NOMO-1 (cell line): ENCODE measurements at regions not wholly inside any gene's neighbourhood (a gene's known extent, or its start where the extent isn't known, plus 50 kb on each side); places are given as distances from the start of the nearest gene placed in this dataset.
"Not testable (repeated sequence)": the region's sequence is repeated elsewhere in the genome, so short reads cannot be mapped to it uniquely, and the experiment has no call there.

Experiments used
- DNase-seq, 2 experiments: peaks; one replicate each; lab custom pipeline; 2025; ENCODE audit not compliant: unreplicated experiment in 2 of 2; lab: John Stamatoyannopoulos, UW

DNA sequence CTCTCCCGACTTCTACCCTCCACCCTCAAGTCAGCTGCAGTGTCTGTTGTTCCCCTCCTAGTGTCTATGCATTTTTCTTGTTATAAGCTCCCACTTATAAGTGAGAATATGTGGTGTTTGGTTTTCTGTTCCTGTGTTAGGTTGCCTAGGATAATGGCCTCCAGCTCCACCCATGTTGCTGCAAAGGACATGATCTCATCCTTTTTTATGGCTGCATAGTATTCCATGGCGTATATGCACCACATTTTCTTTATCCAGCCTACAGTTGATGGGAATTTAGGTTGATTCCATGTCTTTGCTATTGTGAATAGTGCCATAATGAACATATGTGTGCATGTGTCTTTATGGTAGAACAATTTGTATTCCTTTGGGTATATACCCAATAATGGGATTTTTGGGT lies 80.7 kb downstream of the SPTSSA start:
- not testable (repeated sequence) for DNase-seq

DNA sequence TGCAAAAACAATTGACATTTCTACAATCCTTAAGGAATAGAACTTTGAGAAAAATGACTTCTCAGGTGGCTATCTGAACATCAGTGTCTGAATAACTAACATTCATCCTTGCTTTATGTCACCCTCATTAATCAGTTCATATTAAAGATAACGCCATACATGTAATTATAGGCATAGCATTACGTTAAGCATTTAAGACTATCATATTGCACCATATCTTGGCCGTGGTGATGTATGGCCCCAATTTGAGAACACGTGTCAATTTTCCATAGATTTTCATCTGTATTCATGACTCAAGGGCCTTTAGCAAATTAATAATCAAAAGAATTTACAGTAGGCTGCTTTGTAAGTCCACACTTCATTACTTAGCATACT lies 81.6 kb downstream of the SPTSSA start:
- DNase-seq: no peak

DNA sequence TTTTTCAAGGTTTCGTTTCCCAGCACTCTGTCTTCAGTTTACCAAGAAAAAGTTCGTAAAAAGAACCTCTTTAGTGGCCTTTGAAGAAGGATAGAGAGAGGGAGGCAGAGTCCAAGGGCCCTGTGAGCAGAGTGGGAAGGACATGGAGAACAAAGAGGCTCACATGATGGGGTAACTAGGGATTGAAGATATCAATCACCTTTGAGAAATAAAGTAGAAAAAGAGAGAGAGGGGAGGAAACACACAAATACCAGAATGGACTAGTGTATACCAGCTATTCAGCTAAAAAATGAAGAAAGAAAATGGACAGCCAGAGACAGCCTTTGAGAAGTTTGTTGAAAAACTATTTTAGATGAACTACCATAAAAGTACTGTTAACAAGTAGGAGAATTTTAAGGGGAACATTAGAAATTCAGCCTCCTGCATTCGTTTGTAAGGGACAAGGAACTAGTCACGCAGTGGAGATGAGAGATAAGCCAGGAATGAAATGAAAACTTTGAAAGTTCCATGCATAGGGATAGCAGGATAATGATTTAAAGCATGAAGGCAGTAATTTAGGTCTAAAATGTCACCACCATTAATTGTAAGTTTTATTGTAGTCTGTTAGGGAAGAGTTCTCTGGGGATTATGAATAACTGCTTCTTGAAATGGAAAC lies 82.1 kb downstream of the SPTSSA start:
- no peak for DNase-seq

DNA sequence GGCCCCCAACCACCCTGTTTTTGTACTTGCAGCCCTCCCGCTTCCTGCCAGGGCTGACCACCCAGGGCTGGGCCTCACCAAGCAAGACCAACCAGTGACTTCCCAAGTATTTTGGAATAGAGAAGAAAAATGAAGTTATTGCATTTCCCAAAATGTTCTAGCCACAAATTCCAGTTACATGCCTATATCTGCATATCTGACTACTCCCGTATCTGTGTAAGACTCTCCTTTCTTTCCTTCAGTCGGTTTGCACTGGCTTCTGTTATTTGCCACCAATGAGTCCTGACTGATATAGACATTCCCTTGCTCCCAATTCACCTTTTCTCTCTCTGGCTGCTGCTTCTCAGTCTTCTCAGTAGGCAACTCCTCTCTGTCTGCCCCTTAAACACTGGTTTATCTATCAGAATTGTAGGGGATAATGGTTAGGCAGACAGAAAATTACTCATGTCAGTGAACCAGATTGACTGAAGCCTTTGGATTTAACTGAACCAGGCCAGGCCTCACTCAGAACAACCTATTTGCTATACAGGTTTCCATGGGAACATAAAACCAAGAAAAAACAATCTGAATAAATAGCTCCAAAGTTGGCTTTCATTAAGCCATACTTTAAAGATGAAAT lies 85.3 kb downstream of the SPTSSA start:
- no peak for DNase-seq

DNA sequence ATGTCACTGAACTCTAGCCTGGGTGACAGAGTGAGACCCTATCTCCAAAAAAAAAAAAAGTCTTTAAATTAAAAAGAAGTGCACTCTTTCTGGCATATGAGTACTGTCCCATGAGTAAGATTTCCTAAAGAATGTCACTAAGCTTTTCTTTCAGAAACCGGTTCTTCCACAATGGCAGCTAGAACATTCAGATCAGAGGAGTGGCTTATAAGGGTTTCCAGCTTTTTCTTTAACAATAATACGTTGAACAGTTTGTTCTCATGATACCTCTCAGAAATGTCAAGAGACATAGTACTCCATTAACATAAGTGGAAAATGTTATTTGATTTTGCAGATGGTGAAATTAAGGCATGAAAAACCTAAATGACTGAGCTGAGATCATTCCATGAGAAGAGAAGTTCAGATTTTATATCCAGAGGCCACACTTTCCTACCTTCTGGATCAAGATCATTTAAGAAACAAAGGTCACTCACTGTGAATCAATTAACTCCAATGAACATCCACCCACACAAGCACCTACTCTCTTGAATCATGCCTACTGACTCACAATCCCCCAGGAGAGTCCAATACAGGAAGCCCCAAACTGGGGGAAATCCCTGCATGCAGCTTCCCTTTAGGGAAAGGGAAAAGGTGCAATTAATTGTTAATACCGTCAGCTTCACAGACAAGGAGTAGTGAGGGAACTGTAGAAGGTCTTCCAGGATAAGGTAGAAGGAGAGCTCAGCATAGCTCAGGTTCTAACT lies 86.9 kb downstream of the SPTSSA start:
- no peak for DNase-seq

DNA sequence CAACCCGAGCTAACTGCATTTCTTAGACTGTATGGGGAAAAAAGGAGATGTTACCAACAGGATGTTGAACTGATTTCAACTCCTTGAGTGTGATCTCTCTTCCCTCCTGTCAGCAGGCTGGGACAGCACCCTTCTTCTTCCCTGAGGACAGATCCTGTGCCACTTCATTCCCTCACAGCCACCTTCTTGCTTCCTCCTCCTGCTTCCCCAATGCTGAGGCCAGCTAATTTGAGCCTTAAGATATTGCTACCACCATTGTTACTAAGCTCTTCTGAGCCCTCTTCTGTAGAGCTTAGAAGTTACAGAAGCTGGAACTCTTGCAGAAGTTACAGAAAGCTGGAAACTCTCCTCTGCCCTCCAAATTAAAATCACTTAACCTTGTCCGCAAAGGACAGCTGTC lies 88.8 kb downstream of the SPTSSA start:
- DNase-seq: no peak

- no peak for DNase-seq
Measured at GRCh38 chr14:34372786-34373185, 89.3 kb downstream of the SPTSSA start.

GRCh38 chr14:34369648-34370030 lies 92.4 kb downstream of the SPTSSA start:
- DNase-seq: no peak

DNA sequence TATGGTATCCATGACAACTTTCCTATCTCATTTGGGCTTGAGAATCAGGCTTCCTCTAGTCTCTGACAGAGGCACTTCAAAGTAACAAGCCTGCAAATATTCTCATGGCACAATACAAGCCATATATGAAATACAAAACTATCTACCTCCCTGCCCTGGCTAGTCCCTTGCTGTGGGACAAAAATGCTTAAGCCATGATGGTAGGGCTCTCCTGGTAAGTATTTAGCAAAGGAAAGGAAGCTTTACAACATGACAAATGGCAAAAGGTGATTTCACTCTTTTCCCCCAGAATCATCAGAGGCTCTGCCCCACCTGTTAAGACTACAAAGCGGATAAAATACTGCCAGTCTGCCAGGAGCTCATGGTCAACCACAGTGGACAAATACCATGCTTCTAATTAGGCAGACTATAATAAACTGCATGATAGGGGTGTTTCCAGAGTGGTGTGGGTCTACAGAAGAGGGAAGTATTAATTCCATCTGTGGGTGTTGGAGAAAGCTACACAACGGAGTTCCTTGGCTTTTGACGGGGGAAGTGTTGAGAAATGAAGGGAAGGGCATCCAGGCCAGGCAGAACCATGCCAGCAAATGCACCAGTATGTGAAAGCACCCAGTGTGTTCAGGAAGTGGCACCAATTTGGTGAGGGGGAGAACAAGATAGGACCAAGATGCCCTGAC lies 92.9 kb downstream of the SPTSSA start:
- no peak for DNase-seq

GRCh38 chr14:34368115-34368970 lies 93.7 kb downstream of the SPTSSA start:
- DNase-seq: peak; percentile 80 to 85

- DNase-seq: peak; percentile 24 to 45
Measured at GRCh38 chr14:34365309-34365915, 96.6 kb downstream of the SPTSSA start.

GRCh38 chr14:34364201-34364600 lies 97.8 kb downstream of the SPTSSA start:
- DNase-seq: peak in 1 of 2 experiments; percentile 27

DNA sequence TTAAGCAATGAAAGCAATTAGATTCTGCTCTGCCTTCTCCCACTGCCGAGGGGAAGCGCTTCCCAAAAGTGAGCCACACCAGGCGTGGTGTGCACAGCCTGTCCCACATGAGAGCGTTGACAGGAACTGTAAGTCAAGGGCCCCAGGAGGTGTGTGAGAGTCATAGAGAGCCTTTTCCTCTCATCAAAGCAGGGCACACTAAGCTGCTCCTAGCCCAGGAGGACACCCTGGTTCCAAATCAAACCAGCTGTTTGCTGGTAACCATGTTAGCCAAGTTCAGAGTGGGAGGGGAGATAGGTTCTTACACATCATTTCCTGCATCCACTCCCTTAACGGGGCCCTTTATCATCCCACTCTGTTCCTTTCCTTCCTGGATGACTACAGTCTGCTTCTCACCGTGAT lies 98.3 kb downstream of the SPTSSA start:
- DNase-seq: peak in 1 of 2 experiments; percentile 33

DNA sequence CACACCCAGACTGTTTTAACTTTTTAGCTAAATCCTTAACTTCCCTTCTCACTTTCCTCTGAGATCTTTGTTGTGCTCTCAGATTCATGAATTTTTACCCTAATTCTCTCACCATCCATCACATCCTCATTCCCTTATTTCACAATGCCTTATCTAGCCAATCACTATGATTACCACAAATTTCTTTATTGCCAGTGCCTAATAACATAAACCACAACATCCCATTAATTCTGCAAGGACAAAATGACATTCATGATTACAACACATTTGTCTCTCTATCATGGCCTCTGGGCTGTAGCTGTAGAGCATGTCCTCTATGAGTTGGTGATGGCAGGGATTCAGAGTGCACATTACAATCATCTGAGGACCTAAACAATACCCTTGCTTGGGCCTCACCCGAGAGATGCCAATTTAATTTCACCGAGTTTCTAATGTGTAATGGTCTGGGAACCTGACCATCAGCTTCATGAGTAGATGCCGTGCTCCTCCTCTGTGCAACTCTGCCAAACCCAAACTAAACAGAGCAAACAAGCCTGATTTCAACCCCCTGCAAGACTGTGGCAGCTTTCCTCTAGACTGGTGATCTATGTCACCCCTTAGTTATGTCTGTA lies 99.3 kb downstream of the SPTSSA start:
- DNase-seq: peak; percentile 39 to 40

GRCh38 chr14:34361504-34362011 lies 100.5 kb downstream of the SPTSSA start:
- DNase-seq: no peak

GRCh38 chr14:34359420-34360117 lies 102.5 kb downstream of the SPTSSA start:
- peak in 1 of 2 experiments; percentile 18 for DNase-seq

- DNase-seq: peak; percentile 73 to 82
Measured at GRCh38 chr14:34356264-34356654, 105.8 kb downstream of the SPTSSA start.

GRCh38 chr14:34355584-34356263 lies 106.3 kb downstream of the SPTSSA start:
- peak in 1 of 2 experiments; percentile 15 for DNase-seq
